SK-N-SH (cell line): ENCODE measurements at regions not wholly inside any gene's neighbourhood (a gene's known extent, or its start where the extent isn't known, plus 50 kb on each side); places are given as distances from the start of the nearest gene placed in this dataset.

Source experiments
- CTCF ChIA-PET: fragments of 300-600, 350-600 bp; formaldehyde crosslinking; extraction: SDS; loops from one replicate; lab custom pipeline; 2021; lab: Yijun Ruan, JAX
- POLR2A ChIA-PET: fragments of 350-600 bp; sonication (Branson Sonifier 250); formaldehyde crosslinking; extraction: SDS; loops from one replicate; lab custom pipeline; 2020; ENCODE audit warnings: antibody characterized with exemption, inconsistent platforms; lab: Yijun Ruan, JAX
- DNase-seq: peaks from one replicate; pipeline ENCODE4 v3.0.0; 2012
- H2AFZ ChIP-seq: fragments of 200-600 bp; sonication (generic); 2 replicates; pipeline ENCODE4 v1.8.1; 2016; ENCODE audit warnings: antibody characterized with exemption, mild to moderate bottlenecking, low read depth
- H3F3A ChIP-seq: fragments of 200-600 bp; sonication (generic); replicated peaks from 2 replicates; pipeline ENCODE3; 2016; ENCODE audit warnings: antibody characterized with exemption, mild to moderate bottlenecking; ENCODE audit not compliant: insufficient read depth
- H3K27ac ChIP-seq, 2 experiments: fragments of 200-500 bp in 1 of 2; fragments of 200-600 bp in 1 of 2; sonication (Bioruptor generic) in 1 of 2; sonication (generic), shearing (Covaris generic) in 1 of 2; 2 replicates each; pipeline versions ENCODE4 v1.5.1 to v1.6.1; 2014 to 2016; ENCODE audit warnings: low read depth in 2 of 2, inconsistent platforms in 1 of 2, low read length in 1 of 2, mild to moderate bottlenecking in 1 of 2, mixed read lengths in 1 of 2
- H3K27me3 ChIP-seq: fragments of 200-600 bp; sonication (generic), shearing (Covaris generic); 2 replicates; pipeline ENCODE4 v1.6.1; 2016; ENCODE audit warnings: mixed run types; ENCODE audit not compliant: insufficient read depth
- H3K36me3 ChIP-seq, 2 experiments: fragments of 200-500 bp in 1 of 2; fragments of 200-600 bp in 1 of 2; sonication (Bioruptor generic) in 1 of 2; sonication (generic) in 1 of 2; replicated peaks in 1 of 2; 2 replicates each; pipeline versions ENCODE3 to v1.5.1; 2014 to 2016; ENCODE audit warnings: low read length in 1 of 2, mild to moderate bottlenecking in 1 of 2; ENCODE audit not compliant: insufficient read depth in 2 of 2, control insufficient read depth in 1 of 2
- H3K4me1 ChIP-seq, 2 experiments: fragments of 200-500 bp in 1 of 2; fragments of 200-600 bp in 1 of 2; sonication (Bioruptor generic) in 1 of 2; sonication (generic), shearing (Covaris generic) in 1 of 2; 2 replicates each; pipeline versions ENCODE4 v1.5.1 to v1.6.1; 2014 to 2016; ENCODE audit warnings: low read depth in 1 of 2, low read length in 1 of 2, mixed run types in 1 of 2; ENCODE audit not compliant: insufficient read depth in 2 of 2, control insufficient read depth in 1 of 2
- H3K4me2 ChIP-seq: fragments of 200-600 bp; sonication (generic), shearing (Covaris generic); 2 replicates; pipeline ENCODE4 v1.6.1; 2017; ENCODE audit warnings: mixed run types
- H3K4me3 ChIP-seq, 2 experiments: fragments of 200-500 bp in 1 of 2; fragments of 200-600 bp in 1 of 2; sonication (Bioruptor generic) in 1 of 2; sonication (generic), shearing (Covaris generic) in 1 of 2; 2 replicates each; pipeline versions ENCODE4 v1.5.1 to v1.8.1; 2014 to 2016; ENCODE audit warnings: low read depth in 2 of 2, inconsistent platforms in 1 of 2, low read length in 1 of 2, mild to moderate bottlenecking in 1 of 2, mixed read lengths in 1 of 2, moderate library complexity in 1 of 2
- H3K79me2 ChIP-seq: fragments of 200-600 bp; sonication (generic); 2 replicates; pipeline ENCODE4 v1.8.1; 2017; ENCODE audit warnings: mild to moderate bottlenecking; ENCODE audit not compliant: insufficient read depth
- H3K9ac ChIP-seq: fragments of 200-600 bp; sonication (generic); 2 replicates; pipeline ENCODE4 v1.6.1; 2017; ENCODE audit warnings: mixed run types
- H3K9me2 ChIP-seq: fragments of 200-600 bp; sonication (generic); 2 replicates; pipeline ENCODE4 v1.6.1; 2017; ENCODE audit warnings: mixed run types
- H3K9me3 ChIP-seq: fragments of 200-600 bp; sonication (generic); 2 replicates; pipeline ENCODE4 v1.6.1; 2017; ENCODE audit warnings: mixed run types, mild to moderate bottlenecking, moderate library complexity
- H4K20me1 ChIP-seq: fragments of 200-600 bp; sonication (generic); 2 replicates; pipeline ENCODE4 v1.6.1; 2017; ENCODE audit warnings: mild to moderate bottlenecking, mixed run types; ENCODE audit not compliant: insufficient read depth
- CTCF ChIP-seq: fragments of 200-600 bp; sonication (generic); IDR thresholded peaks from 2 replicates; pipeline ENCODE4 v1.6.1; 2017; ENCODE audit warnings: antibody characterized with exemption, mild to moderate bottlenecking, moderate library complexity
- ELF1 ChIP-seq: IDR thresholded peaks from 2 replicates; pipeline ENCODE4 v1.4.0; 2012
- EZH2phosphoT487 ChIP-seq: fragments of 200-600 bp; sonication (generic); IDR thresholded peaks from 2 replicates; pipeline ENCODE4 v1.6.1; 2017; ENCODE audit warnings: low read depth, mixed run types, mild to moderate bottlenecking, antibody characterized with exemption, moderate library complexity, borderline replicate concordance
- GABPA ChIP-seq: IDR thresholded peaks from 2 replicates; pipeline ENCODE4 v1.4.0; 2012; ENCODE audit warnings: low read depth, mild to moderate bottlenecking
- JUND ChIP-seq: IDR thresholded peaks from 2 replicates; pipeline ENCODE4 v1.4.0; 2012
- NFIC ChIP-seq: IDR thresholded peaks from 2 replicates; pipeline ENCODE4 v1.4.0; 2012; ENCODE audit warnings: borderline replicate concordance
- POLR2AphosphoS5 ChIP-seq: IDR thresholded peaks from 2 replicates; pipeline ENCODE4 v1.6.1; 2012; ENCODE audit warnings: low read depth, low read length
- RCOR1 ChIP-seq: fragments of 150-350 bp; IDR thresholded peaks from 2 replicates; pipeline ENCODE4 v1.6.1; 2017; ENCODE audit warnings: antibody characterized with exemption, low read length
- SMC3 ChIP-seq: IDR thresholded peaks from 2 replicates; pipeline ENCODE4 v1.6.1; 2012; ENCODE audit warnings: low read depth, low read length, improper control_type of control experiment
- USF2 ChIP-seq: fragments of 150-350 bp; IDR thresholded peaks from 2 replicates; pipeline ENCODE4 v1.6.1; 2017; ENCODE audit warnings: antibody characterized with exemption, low read length, low read depth, borderline replicate concordance
- WGBS: methylation state at CpG from one replicate; pipeline ENCODE4 v1.1.6; 2017; ENCODE audit warnings: low lambda C conversion rate; 5-methylcytosine and 5-hydroxymethylcytosine counted together

DNA sequence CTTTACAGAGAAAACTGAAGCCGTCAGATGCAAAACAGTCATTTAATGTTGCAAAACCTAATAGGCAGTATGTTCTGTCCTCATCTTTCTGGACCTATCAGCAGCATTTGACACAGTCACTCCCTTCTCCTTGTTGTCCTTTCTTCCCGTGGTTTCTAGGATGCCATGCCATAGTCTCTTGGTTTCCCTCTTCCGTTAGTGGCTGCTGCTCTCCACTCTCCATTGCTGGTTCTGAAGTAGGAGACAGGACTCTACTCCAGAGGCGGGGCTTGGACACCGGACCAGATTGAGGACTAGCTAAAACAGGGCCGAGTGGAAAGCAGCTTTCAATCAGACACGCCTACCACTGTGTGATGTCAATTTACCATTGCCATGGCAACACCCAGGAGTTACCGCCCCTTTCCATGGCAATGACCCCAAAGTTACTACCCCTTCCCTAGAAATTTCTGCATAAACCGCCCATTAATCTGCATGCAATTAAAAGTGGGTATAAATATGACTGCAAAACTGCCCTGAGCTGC, 88.8 kb upstream of the CCDC160 start:
- no peak for TF ChIP-seq ELF1
- TF ChIP-seq GABPA: no peak
- no peak for TF ChIP-seq NFIC
- no peak for TF ChIP-seq RCOR1
- TF ChIP-seq USF2: no peak
- CTCF ChIA-PET: interaction anchor here (2.4 kb wide), 1 partner anchor 356 kb away, joined by 10 read pairs; no protein-coding TSS in a partner anchor
- Histone ChIP-seq H3K79me2 (no peaks in the 10 kb centered on the region), H3K4me3 (peak overlapping the region in 1 of 2 experiments; percentile 51; a peak in 2 of 4 replicates), H3F3A (no peaks in the 10 kb centered on the region), H3K36me3 (no peaks in the 10 kb centered on the region), H2AFZ (no peak overlapping the region), H3K27ac (no peak overlapping the region), H4K20me1 (no peaks in the 10 kb centered on the region), H3K27me3 (no peaks in the 10 kb centered on the region; the same call in 1 of the 2 replicates), H3K9me3 (no peaks in the 10 kb centered on the region), H3K9me2 (no peaks in the 10 kb centered on the region), H3K4me1 (no peaks in the 10 kb centered on the region), H3K4me2 (peak overlapping the region; percentile 65; the same call in 1 of the 2 replicates), H3K9ac (no peak overlapping the region)
- POLR2A ChIA-PET: no interaction called here
- WGBS: 31% methylated on average over 7 of the region's 9 CpGs
- no peak for DNase-seq

DNA sequence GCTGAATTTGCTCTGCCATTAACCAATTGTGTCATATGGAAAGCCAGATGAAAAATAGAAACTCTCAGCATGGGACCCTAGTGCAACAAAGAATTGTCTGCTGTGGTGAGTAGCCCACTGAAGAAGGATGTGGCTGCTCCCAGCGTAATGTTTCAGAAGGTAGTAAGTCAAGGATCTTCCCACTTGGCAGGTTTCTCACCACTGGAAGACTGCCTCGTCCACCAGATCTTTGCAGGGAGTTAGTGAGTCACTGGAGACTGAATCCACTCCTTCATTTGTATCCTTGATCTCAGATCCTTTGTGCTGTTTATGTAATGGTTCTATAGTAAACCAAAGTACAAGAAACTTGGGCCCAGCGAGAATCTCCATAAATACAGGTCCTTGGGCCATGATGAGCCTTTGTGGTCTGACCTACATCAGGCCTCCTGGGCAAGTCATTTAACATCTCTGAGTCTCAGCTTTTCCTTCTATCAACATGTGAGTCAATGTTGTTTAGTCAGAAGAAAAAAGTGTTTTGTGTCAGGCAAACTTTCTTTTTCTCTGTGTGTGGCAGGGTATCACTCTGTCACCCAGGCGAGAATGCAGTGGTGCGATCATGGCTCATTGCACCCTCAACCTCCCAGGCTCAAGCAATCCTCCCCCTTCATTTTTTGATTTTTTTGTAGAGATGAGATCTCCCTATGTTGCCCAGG, 78.0 kb upstream of the CCDC160 start:
- H3K27ac ChIP-seq: no peak overlapping the region
- no peak overlapping the region for H3K4me2 ChIP-seq
- no peaks in the 10 kb centered on the region for H3K9me3 ChIP-seq
- H3K79me2 ChIP-seq: no peaks in the 10 kb centered on the region
- TF ChIP-seq SMC3 (no peak), JUND (no peak), POLR2AphosphoS5 (no peak), EZH2phosphoT487 (no peak), CTCF (no peak)
- TF ChIP-seq, all 33 proteins: peak for 0
- ChIA-PET CTCF (interaction anchor here (0.6 kb wide), 1 partner anchor 627 kb away, joined by 3 read pairs; no protein-coding TSS in a partner anchor), POLR2A (no interaction called here)
- Histone ChIP-seq H2AFZ (no peak overlapping the region), H3K4me3 (no peak overlapping the region), H3K27me3 (peaks cover 9% of the 10 kb centered on the region), H3K4me1 (no peaks in the 10 kb centered on the region), H3K9me2 (no peaks in the 10 kb centered on the region), H3F3A (no peaks in the 10 kb centered on the region), H3K9ac (no peak overlapping the region), H4K20me1 (no peaks in the 10 kb centered on the region), H3K36me3 (no peaks in the 10 kb centered on the region)
- 40% methylated on average over 5 of the region's 5 CpGs for WGBS
- no peak for DNase-seq
